Keratinocyte (primary cell): ENCODE measurements at regions not wholly inside any gene's neighbourhood (a gene's known extent, or its start where the extent isn't known, plus 50 kb on each side); places are given as distances from the start of the nearest gene placed in this dataset.

ENCODE experiments used
- DNase-seq: peaks from one replicate; pipeline ENCODE4 v3.0.0-alpha.2; 2011; ENCODE audit warnings: low read depth, missing footprints, low spot score
- FAIRE-seq: peaks from 2 replicates; lab custom pipeline; 2011; peaks lifted over from hg19 to GRCh38; lab: Jason Lieb, UNC
- H2AFZ ChIP-seq: 2 replicates; pipeline ENCODE4 v1.6.0; 2012; ENCODE audit warnings: low read length, control low read depth, inconsistent platforms; ENCODE audit not compliant: control insufficient read depth
- H3K27ac ChIP-seq: 2 replicates; pipeline ENCODE4 v1.5.1; 2011; ENCODE audit warnings: low read length; ENCODE audit not compliant: control insufficient read depth, insufficient read depth
- H3K27me3 ChIP-seq: 3 replicates; pipeline ENCODE4 v1.6.0; 2011; ENCODE audit warnings: low read length; ENCODE audit not compliant: control insufficient read depth, insufficient read depth; ENCODE audit errors: extremely low read depth
- H3K36me3 ChIP-seq, 2 experiments: 2 replicates in 1 of 2; 3 replicates in 1 of 2; pipeline ENCODE4 v1.5.1; 2011; ENCODE audit warnings: low read length in 2 of 2, mild to moderate bottlenecking in 1 of 2; ENCODE audit not compliant: control insufficient read depth in 2 of 2, insufficient read depth in 2 of 2; ENCODE audit errors: extremely low read depth in 1 of 2
- H3K4me1 ChIP-seq: 3 replicates; pipeline ENCODE4 v1.5.1; 2011; ENCODE audit warnings: low read length; ENCODE audit not compliant: control insufficient read depth, insufficient read depth; ENCODE audit errors: extremely low read depth
- H3K4me2 ChIP-seq: 3 replicates; pipeline ENCODE4 v1.6.0; 2011; ENCODE audit warnings: low read depth, low read length; ENCODE audit not compliant: control insufficient read depth, insufficient read depth; ENCODE audit errors: extremely low read depth
- H3K4me3 ChIP-seq, 3 experiments: fragments of 200-600 bp in 1 of 3; sonication (generic) in 1 of 3; 2 replicates in 2 of 3; 3 replicates in 1 of 3; pipeline ENCODE4 v1.5.1; 2011 to 2016; ENCODE audit warnings: low read length in 3 of 3, mild to moderate bottlenecking in 3 of 3, control low read depth in 2 of 3, inconsistent platforms in 1 of 3, low read depth in 1 of 3, mixed read lengths in 1 of 3, mixed run types in 1 of 3, moderate library complexity in 1 of 3; ENCODE audit not compliant: control insufficient read depth in 2 of 3, insufficient read depth in 2 of 3; ENCODE audit errors: extremely low read depth in 1 of 3
- H3K79me2 ChIP-seq: 2 replicates; pipeline ENCODE4 v1.6.0; 2012; ENCODE audit warnings: low read length; ENCODE audit not compliant: control insufficient read depth, insufficient read depth
- H3K9ac ChIP-seq: 3 replicates; pipeline ENCODE4 v1.6.0; 2011; ENCODE audit warnings: low read length; ENCODE audit not compliant: control insufficient read depth, insufficient read depth; ENCODE audit errors: extremely low read depth
- H3K9me1 ChIP-seq: 3 replicates; pipeline ENCODE4 v1.6.0; 2011; ENCODE audit warnings: low read length; ENCODE audit not compliant: control insufficient read depth, insufficient read depth; ENCODE audit errors: extremely low read depth
- H3K9me3 ChIP-seq: 2 replicates; pipeline ENCODE4 v1.5.1; 2012; ENCODE audit warnings: low read depth, low read length; ENCODE audit not compliant: control insufficient read depth
- H4K20me1 ChIP-seq: 3 replicates; pipeline ENCODE4 v1.6.0; 2011; ENCODE audit warnings: low read length; ENCODE audit not compliant: control insufficient read depth, insufficient read depth; ENCODE audit errors: extremely low read depth
- EZH2 ChIP-seq: IDR thresholded peaks from one replicate; pipeline ENCODE4 v1.6.1; 2012; ENCODE audit warnings: inconsistent platforms, mild to moderate bottlenecking, low read length, moderate library complexity
- dilution Hi-C: fragments of 300-500 bp; cut with MboI; formaldehyde crosslinking; loops from one replicate; pipeline ENCODE4 v1.7.0; 2020; ENCODE audit warnings: low sequenced_read_pairs; ENCODE audit not compliant: extremely low pct_ligation_motif_present
- TF ChIP-seq, protein P1 (sequence below), 3 experiments: IDR thresholded peaks in 1 of 3; conservative IDR thresholded peaks in 1 of 3; optimal IDR thresholded peaks in 1 of 3; 2 replicates in 2 of 3; 3 replicates in 1 of 3; pipeline versions ENCODE3 to v1.5.1; 2011; ENCODE audit warnings: low read length in 3 of 3, mild to moderate bottlenecking in 3 of 3, moderate library complexity in 2 of 3, control low read depth in 1 of 3, inconsistent platforms in 1 of 3; ENCODE audit not compliant: insufficient read depth in 2 of 3; ENCODE audit errors: extremely low read depth in 1 of 3

- Histone ChIP-seq H3K36me3 (no peaks in the 10 kb centered on the region), H3K9ac (no peak overlapping the region), H3K27ac (no peak overlapping the region), H3K9me3 (no peaks in the 10 kb centered on the region), H3K27me3 (peaks cover 8% of the 10 kb centered on the region), H3K79me2 (no peaks in the 10 kb centered on the region), H3K4me3 (no peak overlapping the region), H3K4me1 (peaks cover under 1% of the 10 kb centered on the region), H2AFZ (no peak overlapping the region), H3K4me2 (no peak overlapping the region), H4K20me1 (no peaks in the 10 kb centered on the region), H3K9me1 (no peaks in the 10 kb centered on the region)
- FAIRE-seq, result no peak
- TF ChIP-seq EZH2, result no peak
- TF ChIP-seq, protein P1, sequence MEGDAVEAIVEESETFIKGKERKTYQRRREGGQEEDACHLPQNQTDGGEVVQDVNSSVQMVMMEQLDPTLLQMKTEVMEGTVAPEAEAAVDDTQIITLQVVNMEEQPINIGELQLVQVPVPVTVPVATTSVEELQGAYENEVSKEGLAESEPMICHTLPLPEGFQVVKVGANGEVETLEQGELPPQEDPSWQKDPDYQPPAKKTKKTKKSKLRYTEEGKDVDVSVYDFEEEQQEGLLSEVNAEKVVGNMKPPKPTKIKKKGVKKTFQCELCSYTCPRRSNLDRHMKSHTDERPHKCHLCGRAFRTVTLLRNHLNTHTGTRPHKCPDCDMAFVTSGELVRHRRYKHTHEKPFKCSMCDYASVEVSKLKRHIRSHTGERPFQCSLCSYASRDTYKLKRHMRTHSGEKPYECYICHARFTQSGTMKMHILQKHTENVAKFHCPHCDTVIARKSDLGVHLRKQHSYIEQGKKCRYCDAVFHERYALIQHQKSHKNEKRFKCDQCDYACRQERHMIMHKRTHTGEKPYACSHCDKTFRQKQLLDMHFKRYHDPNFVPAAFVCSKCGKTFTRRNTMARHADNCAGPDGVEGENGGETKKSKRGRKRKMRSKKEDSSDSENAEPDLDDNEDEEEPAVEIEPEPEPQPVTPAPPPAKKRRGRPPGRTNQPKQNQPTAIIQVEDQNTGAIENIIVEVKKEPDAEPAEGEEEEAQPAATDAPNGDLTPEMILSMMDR (optimal IDR thresholded peaks at IDR 0.05 in 1 of 3, IDR thresholded peaks at IDR 0.05 in 1 of 3, conservative IDR thresholded peaks at IDR 0.05 in 1 of 3; ENCODE audit: extremely low read depth in 1 of 3, insufficient read depth in 2 of 3, low read length in 3 of 3), result no peak
- no peak for DNase-seq
- dilution Hi-C loops, result no loop called here
These were observed 91.8 kb upstream of the IQSEC1 start for GRCh38 chr3:13164893-13165492.

- peaks cover 5% of the 10 kb centered on the region for H3K4me1 ChIP-seq
- H3K27me3 ChIP-seq, result peaks cover 8% of the 10 kb centered on the region
- no peak overlapping the region for H2AFZ ChIP-seq
- no peak overlapping the region for H3K4me2 ChIP-seq
- DNase-seq, result no peak
- no peak overlapping the region for H3K9ac ChIP-seq
- FAIRE-seq, result no peak
- no peaks in the 10 kb centered on the region for H3K9me3 ChIP-seq
- no peaks in the 10 kb centered on the region for H4K20me1 ChIP-seq
- no peak overlapping the region for H3K4me3 ChIP-seq
- TF ChIP-seq, protein P1 (optimal IDR thresholded peaks at IDR 0.05 in 1 of 3, IDR thresholded peaks at IDR 0.05 in 1 of 3, conservative IDR thresholded peaks at IDR 0.05 in 1 of 3; ENCODE audit: extremely low read depth in 1 of 3, insufficient read depth in 2 of 3, low read length in 3 of 3), result no peak
- no peak for TF ChIP-seq EZH2
- H3K79me2 ChIP-seq, result no peaks in the 10 kb centered on the region
- no peaks in the 10 kb centered on the region for H3K36me3 ChIP-seq
- no peaks in the 10 kb centered on the region for H3K9me1 ChIP-seq
- dilution Hi-C loops, result no loop called here
- no peak overlapping the region for H3K27ac ChIP-seq
These were observed 90.7 kb upstream of the IQSEC1 start for GRCh38 chr3:13163848-13164382.
